OCI-LY7 (cell line): ENCODE measurements at regions not wholly inside any gene's neighbourhood (a gene's known extent, or its start where the extent isn't known, plus 50 kb on each side); places are given as distances from the start of the nearest gene placed in this dataset.

Experiments used
- BruUV-seq: library from RNA; stranded (reverse); fragments of 400-500 nt; replicated peaks from 2 replicates; lab custom pipeline; 2021; lab: Mats Ljungman, UMichigan
- CTCF ChIA-PET: fragments of 300-600 bp; sonication (Branson Sonifier 250); formaldehyde crosslinking; loops from one replicate; lab custom pipeline; 2022; ENCODE audit warnings: antibody characterized with exemption; ENCODE audit not compliant: unreplicated experiment; lab: Charles Lee
- POLR2A ChIA-PET: fragments of 300-600 bp; sonication (Branson Sonifier 250); formaldehyde crosslinking; loops from one replicate; lab custom pipeline; 2022; ENCODE audit warnings: antibody characterized with exemption; lab: Charles Lee
- DNase-seq: peaks from one replicate; pipeline ENCODE4 v3.0.0-alpha.2; 2015; ENCODE audit warnings: low spot score
- H2AFZ ChIP-seq: fragments of 200-600 bp; sonication (generic), shearing (Covaris generic); 2 replicates; pipeline ENCODE4 v1.6.1; 2014; ENCODE audit warnings: mild to moderate bottlenecking, antibody characterized with exemption, low read length, moderate library complexity
- H3K27ac ChIP-seq: fragments of 200-600 bp; sonication (generic); 2 replicates; pipeline ENCODE4 v1.5.1; 2014; ENCODE audit warnings: mixed run types, low read depth, mild to moderate bottlenecking, moderate library complexity, low read length, inconsistent platforms; ENCODE audit not compliant: poor library complexity, severe bottlenecking
- H3K36me3 ChIP-seq: fragments of 200-600 bp; sonication (generic); 2 replicates; pipeline ENCODE4 v1.6.1; 2014; ENCODE audit warnings: mild to moderate bottlenecking, antibody characterized with exemption, low read length, moderate library complexity, mixed read lengths; ENCODE audit not compliant: insufficient read depth
- H3K4me1 ChIP-seq: fragments of 200-600 bp; sonication (generic); 2 replicates; pipeline ENCODE4 v1.5.1; 2014; ENCODE audit warnings: mild to moderate bottlenecking, low read length; ENCODE audit not compliant: insufficient read depth, poor library complexity, severe bottlenecking
- H3K4me2 ChIP-seq: fragments of 200-600 bp; sonication (generic); 2 replicates; pipeline ENCODE4 v1.6.1; 2014; ENCODE audit warnings: mild to moderate bottlenecking, low read length
- H3K4me3 ChIP-seq: fragments of 200-600 bp; sonication (generic); 2 replicates; pipeline ENCODE4 v1.5.1; 2014; ENCODE audit warnings: mild to moderate bottlenecking, low read depth, low read length; ENCODE audit not compliant: poor library complexity, severe bottlenecking
- H3K79me2 ChIP-seq: fragments of 200-600 bp; sonication (generic); 2 replicates; pipeline ENCODE4 v1.6.1; 2016; ENCODE audit warnings: low read depth, mild to moderate bottlenecking, low read length, moderate library complexity, mixed read lengths; ENCODE audit not compliant: insufficient read depth
- H3K9me2 ChIP-seq: fragments of 200-600 bp; sonication (generic); 2 replicates; pipeline ENCODE4 v1.6.1; 2016; ENCODE audit warnings: mild to moderate bottlenecking, low read length, mixed read lengths; ENCODE audit not compliant: insufficient read depth
- H3K9me3 ChIP-seq: fragments of 200-600 bp; sonication (generic); 2 replicates; pipeline ENCODE4 v1.6.1; 2014; ENCODE audit warnings: mild to moderate bottlenecking, mixed run types, low read length, mixed read lengths
- H4K20me1 ChIP-seq: fragments of 200-600 bp; sonication (generic); 2 replicates; pipeline ENCODE4 v1.6.1; 2014; ENCODE audit warnings: mild to moderate bottlenecking, antibody characterized with exemption, low read length, moderate library complexity, mixed read lengths; ENCODE audit not compliant: insufficient read depth
- EZH2phosphoT487 ChIP-seq: fragments of 200-600 bp; sonication (generic); IDR thresholded peaks from 2 replicates; pipeline ENCODE4 v1.6.1; 2018; ENCODE audit warnings: low read depth, borderline replicate concordance, mild to moderate bottlenecking, mixed run types, antibody characterized with exemption, low read length, moderate library complexity, mixed read lengths
- intact Hi-C: fragments of 100-400 bp; cut with micrococcal nuclease; formaldehyde crosslinking; loops from one replicate; pipeline ENCODE4 v1.10.0; 2022; ENCODE audit not compliant: unreplicated experiment
- TF ChIP-seq, protein P1 (sequence below): fragments of 200-600 bp; sonication (generic); conservative IDR thresholded peaks from 2 replicates; pipeline ENCODE4 v1.5.1; 2014; ENCODE audit warnings: mild to moderate bottlenecking, antibody characterized with exemption, low read length, moderate library complexity, mixed read lengths

GRCh38 chr14:26200687-26201086 lies 397.1 kb downstream of the NOVA1 start:
- BruUV-seq = no TSS peak
- H4K20me1 ChIP-seq = no peaks in the 10 kb centered on the region
- H3K9me2 ChIP-seq = no peaks in the 10 kb centered on the region
- no peaks in the 10 kb centered on the region for H3K36me3 ChIP-seq
- no peak overlapping the region for H3K27ac ChIP-seq
- TF ChIP-seq EZH2phosphoT487 = no peak
- TF ChIP-seq, protein P1, sequence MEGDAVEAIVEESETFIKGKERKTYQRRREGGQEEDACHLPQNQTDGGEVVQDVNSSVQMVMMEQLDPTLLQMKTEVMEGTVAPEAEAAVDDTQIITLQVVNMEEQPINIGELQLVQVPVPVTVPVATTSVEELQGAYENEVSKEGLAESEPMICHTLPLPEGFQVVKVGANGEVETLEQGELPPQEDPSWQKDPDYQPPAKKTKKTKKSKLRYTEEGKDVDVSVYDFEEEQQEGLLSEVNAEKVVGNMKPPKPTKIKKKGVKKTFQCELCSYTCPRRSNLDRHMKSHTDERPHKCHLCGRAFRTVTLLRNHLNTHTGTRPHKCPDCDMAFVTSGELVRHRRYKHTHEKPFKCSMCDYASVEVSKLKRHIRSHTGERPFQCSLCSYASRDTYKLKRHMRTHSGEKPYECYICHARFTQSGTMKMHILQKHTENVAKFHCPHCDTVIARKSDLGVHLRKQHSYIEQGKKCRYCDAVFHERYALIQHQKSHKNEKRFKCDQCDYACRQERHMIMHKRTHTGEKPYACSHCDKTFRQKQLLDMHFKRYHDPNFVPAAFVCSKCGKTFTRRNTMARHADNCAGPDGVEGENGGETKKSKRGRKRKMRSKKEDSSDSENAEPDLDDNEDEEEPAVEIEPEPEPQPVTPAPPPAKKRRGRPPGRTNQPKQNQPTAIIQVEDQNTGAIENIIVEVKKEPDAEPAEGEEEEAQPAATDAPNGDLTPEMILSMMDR = no peak
- no peak overlapping the region for H3K4me3 ChIP-seq
- intact Hi-C loops = no loop called here
- no peak overlapping the region for H3K4me2 ChIP-seq
- H3K9me3 ChIP-seq = peaks cover 6% of the 10 kb centered on the region; the same call in 1 of the 2 replicates
- CTCF ChIA-PET = no interaction called here
- no peaks in the 10 kb centered on the region for H3K79me2 ChIP-seq
- no peaks in the 10 kb centered on the region for H3K4me1 ChIP-seq
- no peak for DNase-seq
- POLR2A ChIA-PET = interaction anchor here (0.6 kb wide), 1 partner anchor 26 kb away, joined by 3 read pairs; no protein-coding TSS in a partner anchor
- H2AFZ ChIP-seq = no peak overlapping the region

- DNase-seq = no peak
- no peak overlapping the region for H3K4me2 ChIP-seq
- H4K20me1 ChIP-seq = no peaks in the 10 kb centered on the region
- BruUV-seq = no TSS peak
- H3K9me3 ChIP-seq = peaks cover 6% of the 10 kb centered on the region; the same call in 1 of the 2 replicates
- H3K4me1 ChIP-seq = no peaks in the 10 kb centered on the region
- TF ChIP-seq EZH2phosphoT487 = no peak
- TF ChIP-seq, protein P1 = no peak
- POLR2A ChIA-PET = no interaction called here
- no peaks in the 10 kb centered on the region for H3K79me2 ChIP-seq
- H3K36me3 ChIP-seq = no peaks in the 10 kb centered on the region
- no peak overlapping the region for H3K27ac ChIP-seq
- H3K4me3 ChIP-seq = no peak overlapping the region
- H3K9me2 ChIP-seq = no peaks in the 10 kb centered on the region
- CTCF ChIA-PET = no interaction called here
- no peak overlapping the region for H2AFZ ChIP-seq
- intact Hi-C loops = no loop called here
These were observed 398.1 kb downstream of the NOVA1 start for GRCh38 chr14:26199590-26200370.

DNA sequence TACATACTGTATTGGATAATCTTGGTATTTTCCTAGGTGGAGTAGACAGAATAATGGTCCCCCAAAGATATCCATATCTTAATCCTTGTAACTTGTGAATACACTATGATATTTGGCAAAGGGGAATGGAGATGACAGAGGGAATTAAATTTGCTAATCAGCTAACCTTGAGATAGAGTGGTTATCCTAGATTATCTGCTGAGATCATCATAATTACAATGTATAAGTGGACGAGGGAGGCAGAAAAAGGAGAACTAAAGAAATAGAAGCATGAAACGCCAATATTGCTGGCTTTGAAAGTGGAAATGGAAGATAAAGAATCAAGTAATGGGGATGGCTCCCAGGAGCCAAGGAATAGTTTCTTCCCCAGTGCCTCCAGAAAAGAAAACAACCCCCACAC lies 398.7 kb downstream of the NOVA1 start:
- DNase-seq = no peak
- no peak for TF ChIP-seq EZH2phosphoT487
- TF ChIP-seq, protein P1 = no peak
- Histone ChIP-seq H3K27ac (no peak overlapping the region), H3K36me3 (no peaks in the 10 kb centered on the region), H2AFZ (no peak overlapping the region), H3K4me2 (no peak overlapping the region), H3K9me3 (peaks cover 6% of the 10 kb centered on the region; the same call in 1 of the 2 replicates), H3K4me3 (no peak overlapping the region), H3K4me1 (no peaks in the 10 kb centered on the region), H4K20me1 (no peaks in the 10 kb centered on the region), H3K9me2 (no peaks in the 10 kb centered on the region), H3K79me2 (no peaks in the 10 kb centered on the region)
- intact Hi-C loops = no loop called here
- POLR2A ChIA-PET = no interaction called here
- BruUV-seq = no TSS peak
- CTCF ChIA-PET = no interaction called here
